ENCODE measurements at regions not wholly inside any gene's neighbourhood (a gene's known extent, or its start where the extent isn't known, plus 50 kb on each side); places are given as distances from the start of the nearest gene placed in this dataset.

GRCh38 chr1:29543586-29543985, 307.3 kb downstream of the PTPRU start:
- no peak overlapping the region for H3K4me3 ChIP-seq (ENCODE audit: low read depth, low read length)
- TF ChIP-seq CTCF (IDR thresholded peaks at IDR 0.05; ENCODE audit: borderline replicate concordance, insufficient read depth, low read depth, low read length) = no peak

- no peak overlapping the region for H3K4me3 ChIP-seq (ENCODE audit: low read depth, low read length)
- no peak for TF ChIP-seq CTCF (IDR thresholded peaks at IDR 0.05; ENCODE audit: borderline replicate concordance, insufficient read depth, low read depth, low read length)
Measured at GRCh38 chr1:29542548-29542947, 306.2 kb downstream of the PTPRU start.

- H3K4me3 ChIP-seq (ENCODE audit: low read depth, low read length) = no peak overlapping the region
- no peak for TF ChIP-seq CTCF (IDR thresholded peaks at IDR 0.05; ENCODE audit: borderline replicate concordance, insufficient read depth, low read depth, low read length)
Measured at GRCh38 chr1:29541631-29542030, 305.3 kb downstream of the PTPRU start.

- TF ChIP-seq CTCF (IDR thresholded peaks at IDR 0.05; ENCODE audit: borderline replicate concordance, insufficient read depth, low read depth, low read length) = no peak
- no peak overlapping the region for H3K4me3 ChIP-seq (ENCODE audit: low read depth, low read length)
Measured at GRCh38 chr1:29540801-29541357, 304.6 kb downstream of the PTPRU start.

GRCh38 chr1:29539971-29540370, 303.6 kb downstream of the PTPRU start:
- TF ChIP-seq CTCF (IDR thresholded peaks at IDR 0.05; ENCODE audit: borderline replicate concordance, insufficient read depth, low read depth, low read length) = no peak
- no peak overlapping the region for H3K4me3 ChIP-seq (ENCODE audit: low read depth, low read length)

GRCh38 chr1:29538586-29538985, 302.3 kb downstream of the PTPRU start:
- no peak for TF ChIP-seq CTCF (IDR thresholded peaks at IDR 0.05; ENCODE audit: borderline replicate concordance, insufficient read depth, low read depth, low read length)

GRCh38 chr1:29532751-29533150, 296.4 kb downstream of the PTPRU start:
- no peak overlapping the region for H3K4me3 ChIP-seq (ENCODE audit: low read depth, low read length)
- TF ChIP-seq CTCF (IDR thresholded peaks at IDR 0.05; ENCODE audit: borderline replicate concordance, insufficient read depth, low read depth, low read length) = no peak

More at GRCh38 chr1:29538586-29538985, 302.3 kb downstream of the PTPRU start:
- no peak overlapping the region for H3K4me3 ChIP-seq (ENCODE audit: low read depth, low read length)

Measured in GM12875 (cell line).